ENCODE measurements at regions not wholly inside any gene's neighbourhood (a gene's known extent, or its start where the extent isn't known, plus 50 kb on each side); places are given as distances from the start of the nearest gene placed in this dataset.

GRCh38 chr20:4459081-4459480 lies 210.0 kb upstream of the ADRA1D start:
- SMC1A ChIA-PET (ENCODE audit: uncharacterized antibody, unreplicated experiment) = no interaction called here
- TF ChIP-seq PAX5 (IDR thresholded peaks at IDR 0.05; ENCODE audit: borderline replicate concordance, low read depth, low read length) = no peak
- Histone ChIP-seq H3K9ac (ENCODE audit: control insufficient read depth, insufficient read depth, low read length) (no peak overlapping the region), H2AFZ (ENCODE audit: control insufficient read depth, low read depth, low read length) (no peak overlapping the region), H3K4me2 (ENCODE audit: control insufficient read depth, insufficient read depth) (no peak overlapping the region), H3K79me2 (ENCODE audit: control insufficient read depth, insufficient read depth, low read length) (no peaks in the 10 kb centered on the region), H3K27ac (ENCODE audit: control insufficient read depth, insufficient read depth) (no peak overlapping the region), H4K20me1 (ENCODE audit: control insufficient read depth, insufficient read depth) (no peaks in the 10 kb centered on the region), H3K4me3 (no peak overlapping the region), H3K36me3 (ENCODE audit: control insufficient read depth in 2 of 2, insufficient read depth in 2 of 2, low read length in 1 of 2) (no peaks in the 10 kb centered on the region), H3K27me3 (replicated peaks in 1 of 2; ENCODE audit: control insufficient read depth in 2 of 2, insufficient read depth in 2 of 2, low read length in 1 of 2) (no peaks in the 10 kb centered on the region), H3K9me3 (replicated peaks; ENCODE audit: control insufficient read depth, insufficient read depth, low read length) (no peaks in the 10 kb centered on the region), H3K4me1 (ENCODE audit: control insufficient read depth, insufficient read depth, low read length) (no peaks in the 10 kb centered on the region)
- in situ Hi-C loops (cut with MboI) (no loop called here), intact Hi-C loops (cut with micrococcal nuclease; ENCODE audit: unreplicated experiment) (no loop called here)
- no TSS peak for BruUV-seq (replicated peaks)
- CTCF ChIA-PET = no interaction called here
- RAD21 ChIA-PET (ENCODE audit: unreplicated experiment) = no interaction called here
- DNase-seq (ENCODE audit: low read depth, low spot score) (no peak), FAIRE-seq (no peak), ATAC-seq (no peak)
- POLR2A ChIA-PET = no interaction called here

- ATAC-seq = no peak
- Histone ChIP-seq H3K9ac (ENCODE audit: control insufficient read depth, insufficient read depth, low read length) (no peak overlapping the region), H4K20me1 (ENCODE audit: control insufficient read depth, insufficient read depth) (no peaks in the 10 kb centered on the region), H3K27me3 (replicated peaks in 1 of 2; ENCODE audit: control insufficient read depth in 2 of 2, insufficient read depth in 2 of 2, low read length in 1 of 2) (no peaks in the 10 kb centered on the region), H3K4me3 (no peak overlapping the region), H3K9me3 (replicated peaks; ENCODE audit: control insufficient read depth, insufficient read depth, low read length) (no peaks in the 10 kb centered on the region), H3K4me2 (ENCODE audit: control insufficient read depth, insufficient read depth) (no peak overlapping the region), H3K36me3 (ENCODE audit: control insufficient read depth in 2 of 2, insufficient read depth in 2 of 2, low read length in 1 of 2) (no peaks in the 10 kb centered on the region), H3K27ac (ENCODE audit: control insufficient read depth, insufficient read depth) (no peak overlapping the region), H3K79me2 (ENCODE audit: control insufficient read depth, insufficient read depth, low read length) (no peaks in the 10 kb centered on the region), H3K4me1 (ENCODE audit: control insufficient read depth, insufficient read depth, low read length) (no peaks in the 10 kb centered on the region), H2AFZ (ENCODE audit: control insufficient read depth, low read depth, low read length) (no peak overlapping the region)
- BruUV-seq (replicated peaks) = no TSS peak
- intact Hi-C loops (cut with micrococcal nuclease; ENCODE audit: unreplicated experiment) (no loop called here), in situ Hi-C loops (cut with MboI) (no loop called here)
- 13% methylated on average over 2 of the region's 2 CpGs for WGBS (ENCODE audit: insufficient coverage, insufficient replicate concordance, low lambda C conversion rate, missing lambda C conversion rate)
- ChIA-PET POLR2A (no interaction called here), SMC1A (ENCODE audit: uncharacterized antibody, unreplicated experiment) (no interaction called here), RAD21 (ENCODE audit: unreplicated experiment) (no interaction called here), CTCF (no interaction called here)
- no peak for DNase-seq (ENCODE audit: low read depth, low spot score)
- no peak for TF ChIP-seq RAD51 (IDR thresholded peaks at IDR 0.05)
- no peak for TF ChIP-seq SIN3A (IDR thresholded peaks at IDR 0.05; ENCODE audit: low read depth, low read length)
- TF ChIP-seq USF1 (IDR thresholded peaks at IDR 0.05; ENCODE audit: borderline replicate concordance, extremely low read length, insufficient read depth, low read depth, low read length) = no peak
- TF ChIP-seq HSF1 (IDR thresholded peaks at IDR 0.05; ENCODE audit: low read depth, low read length) = no peak
- no peak for TF ChIP-seq FOXK2 (IDR thresholded peaks at IDR 0.05)
- TF ChIP-seq HDAC6 (IDR thresholded peaks at IDR 0.05; ENCODE audit: unreplicated experiment) = no peak
- no peak for TF ChIP-seq IRF3 (IDR thresholded peaks at IDR 0.05)
- TF ChIP-seq PML (IDR thresholded peaks at IDR 0.05; ENCODE audit: low read length) = no peak
- no peak for TF ChIP-seq TAF1 (IDR thresholded peaks at IDR 0.05; ENCODE audit: borderline replicate concordance, low read depth, low read length)
- TF ChIP-seq YY1 (IDR thresholded peaks at IDR 0.05; ENCODE audit: low read depth, low read length) = no peak
- no peak for FAIRE-seq
Observed at GRCh38 chr20:4457566-4458543, 208.8 kb upstream of the ADRA1D start.

Data from GM12878 (cell line).